ENCODE measurements at regions not wholly inside any gene's neighbourhood (a gene's known extent, or its start where the extent isn't known, plus 50 kb on each side); places are given as distances from the start of the nearest gene placed in this dataset.

DNA sequence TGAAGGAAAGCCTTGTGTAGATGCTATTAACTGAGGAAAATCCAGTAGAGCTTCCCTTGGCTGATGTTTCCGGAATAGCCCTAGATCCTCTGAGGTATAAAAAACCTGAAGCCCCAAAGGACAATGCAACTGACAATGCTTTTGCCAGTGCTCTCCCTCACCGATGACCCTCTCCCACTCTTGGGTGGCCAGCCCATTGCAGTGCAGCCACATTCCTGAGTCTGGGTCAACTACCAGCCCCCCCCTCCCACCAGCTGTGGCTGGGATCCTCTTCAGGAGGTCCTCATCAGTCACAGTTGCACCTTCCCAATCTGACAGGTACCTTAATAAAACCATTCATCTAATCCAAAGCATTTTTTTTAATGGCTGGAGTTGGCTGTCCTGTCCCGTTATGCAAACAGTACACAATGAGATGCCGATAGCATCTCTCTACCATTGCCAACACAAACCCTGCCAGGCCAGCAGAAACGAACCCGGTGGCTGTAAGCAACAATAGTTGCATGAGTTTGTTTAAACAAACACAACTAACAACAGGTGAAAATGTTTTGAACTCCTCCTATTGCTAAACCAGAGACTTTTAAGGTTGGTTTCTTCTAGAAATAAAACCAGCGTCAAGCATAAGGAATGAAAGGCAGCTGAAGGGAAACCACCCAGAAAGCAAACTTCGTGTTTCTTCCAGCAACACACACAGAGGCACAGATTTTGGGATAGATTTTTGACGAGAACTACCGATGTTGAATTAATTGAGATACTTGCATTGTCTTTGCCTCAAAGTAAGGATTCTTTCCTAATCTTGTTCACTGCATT, 128.3 kb upstream of the ARHGEF3 start:
- TF ChIP-seq CTCF (IDR thresholded peaks at IDR 0.05) (no peak), EP300 (IDR thresholded peaks at IDR 0.05) (no peak), POLR2A (IDR thresholded peaks at IDR 0.05) (no peak)

Measured in stomach (tissue), 4 donors.